ENCODE measurements at regions not wholly inside any gene's neighbourhood (a gene's known extent, or its start where the extent isn't known, plus 50 kb on each side); places are given as distances from the start of the nearest gene placed in this dataset.

GRCh38 chr6:8240301-8240700 is 138.0 kb upstream of the EEF1E1 start (continued):
- TF ChIP-seq BACH1 (IDR thresholded peaks at IDR 0.05; ENCODE audit: borderline replicate concordance): no peak
- no peak for TF ChIP-seq SMAD5 (IDR thresholded peaks at IDR 0.05; ENCODE audit: low read depth)

GRCh38 chr6:8238773-8239683 is 136.7 kb upstream of the EEF1E1 start:
- in situ Hi-C loops (cut with MboI): no loop called here

More at GRCh38 chr6:8238773-8239683, 136.7 kb upstream of the EEF1E1 start:
- intact Hi-C loops (cut with micrococcal nuclease; ENCODE audit: unreplicated experiment): no loop called here
- 27% methylated on average over 10 of the region's 10 CpGs for WGBS (ENCODE audit: insufficient coverage, insufficient replicate concordance, low lambda C conversion rate, missing lambda C conversion rate)
- H3K27me3 ChIP-seq (replicated peaks in 1 of 2; ENCODE audit: control insufficient read depth in 2 of 2, insufficient read depth in 2 of 2, low read length in 1 of 2): no peaks in the 10 kb centered on the region; a peak in 1 of 4 replicates
- no peaks in the 10 kb centered on the region for H3K36me3 ChIP-seq (ENCODE audit: control insufficient read depth in 2 of 2, insufficient read depth in 2 of 2, low read length in 1 of 2)
- TF ChIP-seq ZNF592 (IDR thresholded peaks at IDR 0.05) (no peak), MYC (IDR thresholded peaks at IDR 0.05; ENCODE audit: insufficient read depth, insufficient read length, insufficient replicate concordance, low read length, severe bottlenecking) (no peak), SREBF1 (IDR thresholded peaks at IDR 0.05; ENCODE audit: low read length) (no peak), RELB (IDR thresholded peaks at IDR 0.05; ENCODE audit: low read depth) (no peak), ATF2 (IDR thresholded peaks at IDR 0.05; ENCODE audit: low read length) (no peak), ZBED1 (IDR thresholded peaks at IDR 0.05; ENCODE audit: borderline replicate concordance) (no peak)
- H3K4me2 ChIP-seq (ENCODE audit: control insufficient read depth, insufficient read depth): no peak overlapping the region
- CTCF ChIA-PET: no interaction called here
- ATAC-seq (no peak), FAIRE-seq (no peak), DNase-seq (ENCODE audit: low read depth, low spot score) (no peak)
- no peak overlapping the region for H2AFZ ChIP-seq (ENCODE audit: control insufficient read depth, low read depth, low read length)
- no peaks in the 10 kb centered on the region for H3K79me2 ChIP-seq (ENCODE audit: control insufficient read depth, insufficient read depth, low read length)
- H3K4me1 ChIP-seq (ENCODE audit: control insufficient read depth, insufficient read depth, low read length): no peaks in the 10 kb centered on the region
- POLR2A ChIA-PET: no interaction called here
- RAD21 ChIA-PET (ENCODE audit: unreplicated experiment): no interaction called here
- no peak overlapping the region for H3K4me3 ChIP-seq
- no peaks in the 10 kb centered on the region for H4K20me1 ChIP-seq (ENCODE audit: control insufficient read depth, insufficient read depth)
- BruUV-seq (replicated peaks): no TSS peak
- SMC1A ChIA-PET (ENCODE audit: uncharacterized antibody, unreplicated experiment): no interaction called here
- no peak overlapping the region for H3K9ac ChIP-seq (ENCODE audit: control insufficient read depth, insufficient read depth, low read length)
- no peaks in the 10 kb centered on the region for H3K9me3 ChIP-seq (replicated peaks; ENCODE audit: control insufficient read depth, insufficient read depth, low read length)
- no peak overlapping the region for H3K27ac ChIP-seq (ENCODE audit: control insufficient read depth, insufficient read depth)
